NCI-H446 treated with DMSO at 0.1 percent for 48 hours (cell line): ENCODE measurements at regions not wholly inside any gene's neighbourhood (a gene's known extent, or its start where the extent isn't known, plus 50 kb on each side); places are given as distances from the start of the nearest gene placed in this dataset.

Experiments used
- DNase-seq: peaks from one replicate; lab custom pipeline; 2025; lab: John Stamatoyannopoulos, UW

DNA sequence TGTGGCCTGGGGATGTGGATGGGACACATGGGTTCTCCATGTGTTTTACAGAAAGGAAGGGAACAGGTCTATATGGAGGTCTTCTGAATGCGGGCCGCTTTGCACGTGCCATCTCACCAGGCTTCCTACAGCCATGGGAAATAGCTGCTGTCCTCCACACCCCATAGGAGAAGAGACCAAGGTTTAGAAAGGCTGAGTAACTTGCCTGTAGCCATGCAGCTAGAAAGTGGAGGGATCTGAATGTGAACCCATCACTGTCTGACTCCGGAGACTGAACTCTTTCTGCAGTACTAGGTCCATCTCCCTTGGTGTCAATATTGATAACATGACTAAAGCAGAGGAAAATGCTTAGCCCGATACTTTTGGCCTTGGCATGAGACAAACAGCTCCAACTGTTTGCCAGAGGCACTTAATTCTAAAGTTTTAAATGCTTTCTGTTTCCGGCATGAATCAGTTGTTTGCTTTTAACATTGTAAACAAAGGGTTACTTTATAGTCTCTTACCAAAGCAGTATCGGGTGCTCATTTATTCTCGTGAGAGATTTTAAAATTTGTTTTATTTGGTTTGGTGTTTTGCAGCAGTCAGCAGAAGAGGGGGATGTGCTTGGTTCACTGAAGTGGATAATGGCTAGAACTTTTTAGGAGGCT is 64.8 kb upstream of the LOXL4 start:
- DNase-seq: no peak

DNA sequence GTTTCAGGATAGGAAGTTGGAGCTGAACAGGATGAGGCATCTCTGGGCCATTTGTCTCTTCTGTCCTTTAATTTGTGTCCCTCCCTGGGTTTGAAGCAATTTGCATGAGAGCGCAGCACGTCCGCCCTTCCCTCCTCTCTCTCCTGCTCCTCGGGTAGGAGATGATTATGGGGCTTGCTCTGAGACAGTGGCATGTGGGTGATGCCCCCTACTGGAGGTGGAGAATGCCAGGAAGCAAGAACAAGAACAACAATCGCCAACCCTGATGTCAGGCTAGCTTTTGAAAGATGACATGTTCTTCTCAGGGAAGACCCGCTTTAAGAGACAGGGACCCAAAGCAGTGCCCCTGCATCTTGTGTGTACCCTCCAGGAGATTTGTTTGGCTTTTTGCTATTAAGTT is 63.9 kb upstream of the LOXL4 start:
- DNase-seq: no peak

DNA sequence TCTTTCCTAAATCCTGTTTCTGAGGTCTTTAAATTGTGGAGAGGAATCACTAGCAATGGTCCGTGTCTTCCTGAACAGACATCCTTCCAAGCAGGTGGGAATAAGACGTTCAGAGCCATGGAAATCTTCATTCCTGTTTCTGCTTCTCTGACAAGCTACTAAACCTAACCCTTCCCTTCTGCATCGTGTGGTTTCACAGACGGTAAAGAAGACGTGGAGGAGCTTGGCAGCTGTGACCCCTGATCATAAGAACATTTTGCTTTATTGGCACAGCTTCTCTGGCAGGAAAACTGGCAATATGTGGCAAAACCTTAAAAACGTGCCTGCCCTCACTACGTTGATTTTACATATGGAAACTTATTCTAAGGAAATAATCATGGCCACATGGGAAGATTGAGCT is 63.0 kb upstream of the LOXL4 start:
- peak; percentile 0 for DNase-seq

DNA sequence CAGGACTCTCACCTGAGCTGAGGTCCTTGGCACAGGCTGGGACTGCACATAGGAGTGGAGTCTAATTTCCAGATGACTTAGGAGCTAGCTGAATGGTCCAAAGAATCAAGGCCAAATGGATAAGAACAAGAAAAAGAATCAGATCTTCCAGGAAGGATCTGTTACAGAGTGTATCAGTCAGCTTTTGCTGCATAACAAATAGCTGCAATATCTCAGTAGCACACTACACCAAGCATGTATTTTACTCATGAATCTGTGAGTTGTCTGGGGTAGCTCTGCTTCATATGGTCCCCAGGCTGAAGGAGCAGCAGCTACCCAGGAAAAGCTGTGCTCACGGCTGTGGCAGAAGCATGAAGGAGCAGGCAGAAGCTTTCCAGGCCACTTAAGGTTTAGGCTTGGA is 60.6 kb upstream of the LOXL4 start:
- no peak for DNase-seq

DNA sequence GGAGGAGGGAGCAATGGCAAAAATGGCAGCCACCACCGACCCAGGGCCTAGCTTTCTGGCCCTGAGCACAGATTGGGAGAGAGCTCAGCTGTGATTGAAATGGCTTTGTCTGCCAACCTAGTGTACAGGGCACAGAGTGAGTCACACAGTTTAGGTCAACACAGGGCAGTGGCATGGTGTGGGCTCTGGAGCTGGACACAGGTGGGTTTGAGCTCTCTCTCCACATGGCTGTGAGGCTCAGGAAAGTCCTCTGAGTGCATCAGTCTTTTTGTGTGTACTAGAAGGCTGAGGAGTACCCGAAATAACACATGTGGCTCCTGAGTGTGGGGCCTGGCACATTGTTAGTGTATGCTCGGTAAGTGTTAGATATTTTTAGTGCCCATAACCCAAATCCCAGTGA is 60.2 kb upstream of the LOXL4 start:
- no peak for DNase-seq

DNA sequence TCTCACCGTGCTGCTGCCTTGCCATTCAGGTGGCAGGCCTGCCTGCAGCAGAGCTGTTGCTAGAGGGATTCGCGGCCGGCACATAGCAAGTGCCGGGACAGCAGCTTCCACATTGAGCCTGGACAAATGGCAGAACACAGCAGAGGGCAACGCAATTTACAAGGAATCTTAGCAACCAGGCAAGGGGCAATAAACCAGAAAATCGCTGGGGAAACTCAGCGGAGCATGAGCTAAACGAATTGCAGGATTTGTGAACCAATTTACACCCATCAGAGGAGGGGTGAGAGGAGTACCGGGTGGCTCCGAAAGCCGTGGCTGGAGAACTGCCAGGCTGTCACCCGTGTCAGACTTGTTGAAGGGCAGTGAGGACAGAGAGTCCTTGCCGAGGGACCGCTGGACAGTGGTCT is 58.6 kb upstream of the LOXL4 start:
- no peak for DNase-seq

DNA sequence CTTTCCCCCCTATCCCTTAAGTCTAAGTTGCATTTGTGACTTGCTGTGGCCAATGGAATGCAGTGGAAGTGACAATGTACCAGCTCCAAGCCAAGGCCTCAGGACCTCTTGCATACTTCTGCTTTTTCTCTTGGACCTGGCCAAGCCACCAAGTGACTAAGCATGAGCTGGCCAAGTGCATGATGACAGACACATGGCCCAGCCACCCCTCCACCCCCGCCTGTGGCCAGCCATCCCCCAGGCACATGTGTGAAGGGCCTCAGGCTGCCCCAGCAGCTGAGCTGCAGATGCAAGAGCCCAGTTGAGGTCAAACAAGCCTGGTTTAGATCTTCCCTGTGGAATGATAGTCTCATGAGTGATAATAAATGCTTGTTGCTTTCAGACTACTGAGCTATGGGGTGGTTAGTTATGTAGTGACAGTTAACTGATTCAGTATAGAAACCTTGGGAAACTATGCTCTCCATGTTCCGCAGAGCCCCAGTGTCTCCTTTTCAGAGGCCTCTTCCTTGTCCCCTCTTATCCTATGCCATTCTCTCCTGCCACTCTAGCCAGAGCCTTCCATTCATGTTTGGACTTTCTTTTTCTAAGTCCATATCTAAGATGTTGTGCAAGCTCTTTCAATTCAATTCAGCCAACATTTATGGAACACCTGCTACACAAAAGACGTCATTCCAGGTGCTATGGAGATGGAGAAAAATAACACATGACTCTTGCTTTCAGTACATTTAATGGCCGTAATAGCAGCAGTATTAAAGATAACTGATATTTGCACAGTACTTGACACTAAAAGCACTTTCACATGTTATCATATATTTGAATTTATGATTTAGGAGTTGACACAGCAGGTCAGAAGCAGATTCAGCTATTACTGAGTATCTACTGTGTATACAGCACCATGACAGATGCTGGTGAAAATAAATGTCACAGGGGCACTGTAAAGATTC is 55.5 kb upstream of the LOXL4 start:
- no peak for DNase-seq

DNA sequence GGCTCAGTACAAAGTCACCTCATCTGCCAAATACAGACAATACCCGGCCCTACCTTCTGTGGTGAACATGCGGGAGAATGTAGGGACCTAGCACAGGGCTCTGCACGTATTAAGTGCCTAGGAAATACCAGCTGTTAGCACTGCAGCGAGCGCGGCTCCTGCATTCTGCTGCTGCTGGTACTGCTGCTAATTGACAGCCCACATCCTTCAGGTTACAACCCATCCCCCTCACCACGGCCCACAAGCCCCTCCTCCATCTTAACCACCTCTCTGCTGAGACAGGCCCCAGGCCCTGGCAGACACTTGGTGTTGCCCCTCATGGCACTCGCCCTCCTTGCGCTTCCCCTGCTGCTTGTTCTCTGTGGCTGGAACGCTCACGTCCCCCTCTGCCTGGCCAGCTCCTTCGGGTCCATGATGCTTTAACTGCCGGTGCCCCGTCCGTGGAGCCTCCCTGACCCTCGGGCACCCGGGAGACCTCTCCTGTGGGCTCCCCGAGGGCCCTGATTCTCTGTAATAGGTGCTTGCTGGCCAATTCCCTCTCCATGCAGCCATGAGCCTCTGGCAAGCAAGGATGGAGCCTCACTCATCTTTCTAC is 53.3 kb upstream of the LOXL4 start:
- no peak for DNase-seq

DNA sequence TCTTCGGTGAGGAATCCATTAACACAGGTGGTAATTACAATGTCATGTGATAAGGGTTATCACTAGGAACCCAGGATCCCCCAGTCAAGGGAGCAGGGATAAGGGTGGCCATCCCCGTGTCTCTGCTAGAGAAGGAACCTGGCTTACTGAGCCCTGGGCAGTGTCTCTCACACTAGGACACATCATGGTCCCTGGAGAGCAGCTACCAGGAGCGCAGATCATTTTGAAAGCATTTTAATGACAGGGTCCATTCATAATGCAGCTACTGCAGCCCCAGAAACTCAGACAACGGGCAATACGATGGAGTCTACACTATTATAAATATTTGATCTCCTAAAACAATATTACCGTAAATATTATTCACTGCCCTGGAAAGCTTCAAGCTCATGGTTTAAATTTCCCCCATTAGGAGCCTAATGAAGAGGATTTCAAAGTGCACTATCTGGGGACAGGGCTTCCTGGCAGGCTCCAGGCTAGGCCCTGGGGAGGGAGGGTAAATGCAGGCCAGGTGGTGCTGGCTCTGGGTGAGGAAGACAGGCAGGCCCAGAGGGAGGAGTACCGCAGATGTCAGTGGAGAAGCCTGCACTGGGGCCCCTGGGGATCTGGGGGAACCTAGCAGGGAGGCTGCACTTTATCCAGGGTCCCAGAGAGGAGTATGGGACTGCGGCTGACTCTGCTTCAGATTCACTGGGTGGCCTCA is 52.6 kb upstream of the LOXL4 start:
- no peak for DNase-seq

DNA sequence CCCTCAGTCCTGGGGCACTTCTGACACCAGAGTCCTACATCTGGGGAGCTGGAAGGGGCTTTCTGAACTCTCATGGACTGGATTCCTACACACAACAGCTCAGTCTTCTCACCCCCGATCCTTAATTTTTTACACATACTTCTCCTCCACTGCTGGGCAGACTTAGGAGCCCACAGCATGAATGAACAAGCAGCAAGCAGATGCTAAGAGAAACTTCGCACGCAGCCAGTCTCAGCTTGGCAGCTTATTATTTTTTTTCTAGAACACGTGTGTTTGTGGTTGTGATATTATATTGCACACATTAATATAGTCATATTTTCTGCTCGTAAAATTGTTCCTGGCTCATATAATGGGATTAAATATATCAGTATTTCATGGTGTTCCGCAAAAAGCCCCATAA is 50.9 kb upstream of the LOXL4 start:
- DNase-seq: no peak
